ENCODE measurements at regions not wholly inside any gene's neighbourhood (a gene's known extent, or its start where the extent isn't known, plus 50 kb on each side); places are given as distances from the start of the nearest gene placed in this dataset.

GRCh38 chr6:132231121-132231884 is 170.0 kb downstream of the MOXD1 start:
- Mint-ChIP-seq H3K36me3 (no peaks in the 10 kb centered on the region), H3K4me1 (ENCODE audit: unreplicated experiment) (peaks cover 5% of the 10 kb centered on the region)

GRCh38 chr6:132228894-132229293 is 172.4 kb downstream of the MOXD1 start:
- Mint-ChIP-seq H3K27me3 (no peaks in the 10 kb centered on the region), H3K36me3 (no peaks in the 10 kb centered on the region), H3K27ac (no peak overlapping the region), H3K4me1 (ENCODE audit: unreplicated experiment) (no peaks in the 10 kb centered on the region), H3K9me3 (no peaks in the 10 kb centered on the region), H3K4me3 (no peak overlapping the region)
- no peak for DNase-seq (ENCODE audit: extremely low spot score, unreplicated experiment)
- TF ChIP-seq CTCF (conservative IDR thresholded peaks at IDR 0.05) = no peak

More at GRCh38 chr6:132231121-132231884, 170.0 kb downstream of the MOXD1 start:
- H3K9me3 Mint-ChIP-seq = no peaks in the 10 kb centered on the region
- H3K4me3 Mint-ChIP-seq = no peak overlapping the region
- no peak overlapping the region for H3K27ac Mint-ChIP-seq
- TF ChIP-seq CTCF (conservative IDR thresholded peaks at IDR 0.05) = no peak
- H3K27me3 Mint-ChIP-seq = no peaks in the 10 kb centered on the region
- DNase-seq (ENCODE audit: extremely low spot score, unreplicated experiment) = no peak

GRCh38 chr6:132227904-132228303 is 173.4 kb downstream of the MOXD1 start:
- Mint-ChIP-seq H3K9me3 (no peaks in the 10 kb centered on the region), H3K36me3 (no peaks in the 10 kb centered on the region), H3K4me1 (ENCODE audit: unreplicated experiment) (no peaks in the 10 kb centered on the region), H3K27me3 (no peaks in the 10 kb centered on the region), H3K27ac (no peak overlapping the region), H3K4me3 (no peak overlapping the region)
- DNase-seq (ENCODE audit: extremely low spot score, unreplicated experiment) = no peak
- TF ChIP-seq CTCF (conservative IDR thresholded peaks at IDR 0.05) = no peak

GRCh38 chr6:132224943-132225342 is 176.3 kb downstream of the MOXD1 start:
- no peak overlapping the region for H3K4me3 Mint-ChIP-seq
- no peak for DNase-seq (ENCODE audit: extremely low spot score, unreplicated experiment)
- no peaks in the 10 kb centered on the region for H3K4me1 Mint-ChIP-seq (ENCODE audit: unreplicated experiment)

GRCh38 chr6:132220800-132221199 is 180.5 kb downstream of the MOXD1 start:
- DNase-seq (ENCODE audit: extremely low spot score, unreplicated experiment) = no peak
- Mint-ChIP-seq H3K4me1 (ENCODE audit: unreplicated experiment) (no peaks in the 10 kb centered on the region), H3K36me3 (no peaks in the 10 kb centered on the region), H3K27ac (no peak overlapping the region), H3K27me3 (no peaks in the 10 kb centered on the region), H3K9me3 (no peaks in the 10 kb centered on the region), H3K4me3 (no peak overlapping the region)
- TF ChIP-seq CTCF (conservative IDR thresholded peaks at IDR 0.05) = no peak

More at GRCh38 chr6:132224943-132225342, 176.3 kb downstream of the MOXD1 start:
- no peak for TF ChIP-seq CTCF (conservative IDR thresholded peaks at IDR 0.05)
- H3K27ac Mint-ChIP-seq = no peak overlapping the region
- H3K27me3 Mint-ChIP-seq = no peaks in the 10 kb centered on the region
- H3K9me3 Mint-ChIP-seq = no peaks in the 10 kb centered on the region
- no peaks in the 10 kb centered on the region for H3K36me3 Mint-ChIP-seq
